ENCODE measurements at regions not wholly inside any gene's neighbourhood (a gene's known extent, or its start where the extent isn't known, plus 50 kb on each side); places are given as distances from the start of the nearest gene placed in this dataset.

GRCh38 chr15:62502451-62502850 lies 337.4 kb upstream of the C2CD4B start (continued):
- no peak for TF ChIP-seq FOXJ3 (CRISPR knock-in tag; IDR thresholded peaks at IDR 0.05; ENCODE audit: borderline replicate concordance)
- TF ChIP-seq JAZF1 (CRISPR knock-in tag; IDR thresholded peaks at IDR 0.05) = no peak
- no peak for TF ChIP-seq EMX1 (CRISPR knock-in tag; IDR thresholded peaks at IDR 0.05)

DNA sequence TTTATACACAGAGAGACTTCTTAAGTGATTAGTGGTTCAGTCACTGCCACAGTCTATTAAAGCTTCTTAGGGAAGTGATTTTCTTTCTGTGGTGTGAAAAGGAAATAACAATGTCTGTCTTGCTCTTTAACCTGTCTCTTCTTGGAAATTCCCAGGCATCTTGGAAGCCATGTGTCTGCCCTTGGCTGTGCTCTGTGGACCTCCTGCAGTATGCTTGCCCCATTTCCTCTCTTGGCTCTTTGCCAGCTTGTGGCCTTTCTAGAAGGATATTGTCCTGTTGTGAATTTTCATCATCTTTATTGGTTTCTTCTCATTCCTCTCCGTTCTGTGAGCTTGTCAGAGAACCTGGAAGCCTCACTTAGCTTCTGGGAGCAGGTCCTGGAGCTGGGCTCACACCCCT lies 338.4 kb upstream of the C2CD4B start:
- peaks cover 39% of the 10 kb centered on the region for H3K4me1 Mint-ChIP-seq
- ATAC-seq (no peak), DNase-seq (ENCODE audit: low spot score) (no peak)
- no peaks in the 10 kb centered on the region for H3K9me3 Mint-ChIP-seq
- H3K4me3 Mint-ChIP-seq = no peak overlapping the region
- TF ChIP-seq IRF1 (CRISPR knock-in tag; IDR thresholded peaks at IDR 0.05) = no peak
- TF ChIP-seq TCF7 (CRISPR knock-in tag; IDR thresholded peaks at IDR 0.05; ENCODE audit: low read depth) = no peak
- no peak for TF ChIP-seq CBFB (CRISPR knock-in tag; IDR thresholded peaks at IDR 0.05; ENCODE audit: low read depth)
- TF ChIP-seq MYBL2 (CRISPR knock-in tag; IDR thresholded peaks at IDR 0.05) = no peak
- TF ChIP-seq ZNF317 (CRISPR knock-in tag; IDR thresholded peaks at IDR 0.05; ENCODE audit: borderline replicate concordance, low read depth) = no peak
- TF ChIP-seq, protein P1, sequence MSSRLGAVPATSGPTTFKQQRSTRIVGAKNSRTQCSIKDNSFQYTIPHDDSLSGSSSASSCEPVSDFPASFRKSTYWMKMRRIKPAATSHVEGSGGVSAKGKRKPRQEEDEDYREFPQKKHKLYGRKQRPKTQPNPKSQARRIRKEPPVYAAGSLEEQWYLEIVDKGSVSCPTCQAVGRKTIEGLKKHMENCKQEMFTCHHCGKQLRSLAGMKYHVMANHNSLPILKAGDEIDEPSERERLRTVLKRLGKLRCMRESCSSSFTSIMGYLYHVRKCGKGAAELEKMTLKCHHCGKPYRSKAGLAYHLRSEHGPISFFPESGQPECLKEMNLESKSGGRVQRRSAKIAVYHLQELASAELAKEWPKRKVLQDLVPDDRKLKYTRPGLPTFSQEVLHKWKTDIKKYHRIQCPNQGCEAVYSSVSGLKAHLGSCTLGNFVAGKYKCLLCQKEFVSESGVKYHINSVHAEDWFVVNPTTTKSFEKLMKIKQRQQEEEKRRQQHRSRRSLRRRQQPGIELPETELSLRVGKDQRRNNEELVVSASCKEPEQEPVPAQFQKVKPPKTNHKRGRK (CRISPR knock-in tag; IDR thresholded peaks at IDR 0.05; ENCODE audit: borderline replicate concordance) = no peak
- no peak for TF ChIP-seq ZNF281 (CRISPR knock-in tag; IDR thresholded peaks at IDR 0.05)
- TF ChIP-seq TEAD1 (CRISPR knock-in tag; IDR thresholded peaks at IDR 0.05) = no peak
- TF ChIP-seq NFYB (CRISPR knock-in tag; conservative IDR thresholded peaks at IDR 0.05; ENCODE audit: low read depth) = no peak
- TF ChIP-seq ZNF263 (CRISPR knock-in tag; IDR thresholded peaks at IDR 0.05; ENCODE audit: low read depth) = no peak
- TF ChIP-seq, protein P2, sequence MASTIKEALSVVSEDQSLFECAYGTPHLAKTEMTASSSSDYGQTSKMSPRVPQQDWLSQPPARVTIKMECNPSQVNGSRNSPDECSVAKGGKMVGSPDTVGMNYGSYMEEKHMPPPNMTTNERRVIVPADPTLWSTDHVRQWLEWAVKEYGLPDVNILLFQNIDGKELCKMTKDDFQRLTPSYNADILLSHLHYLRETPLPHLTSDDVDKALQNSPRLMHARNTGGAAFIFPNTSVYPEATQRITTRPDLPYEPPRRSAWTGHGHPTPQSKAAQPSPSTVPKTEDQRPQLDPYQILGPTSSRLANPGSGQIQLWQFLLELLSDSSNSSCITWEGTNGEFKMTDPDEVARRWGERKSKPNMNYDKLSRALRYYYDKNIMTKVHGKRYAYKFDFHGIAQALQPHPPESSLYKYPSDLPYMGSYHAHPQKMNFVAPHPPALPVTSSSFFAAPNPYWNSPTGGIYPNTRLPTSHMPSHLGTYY (CRISPR knock-in tag; IDR thresholded peaks at IDR 0.05) = no peak
- TF ChIP-seq, protein P3, sequence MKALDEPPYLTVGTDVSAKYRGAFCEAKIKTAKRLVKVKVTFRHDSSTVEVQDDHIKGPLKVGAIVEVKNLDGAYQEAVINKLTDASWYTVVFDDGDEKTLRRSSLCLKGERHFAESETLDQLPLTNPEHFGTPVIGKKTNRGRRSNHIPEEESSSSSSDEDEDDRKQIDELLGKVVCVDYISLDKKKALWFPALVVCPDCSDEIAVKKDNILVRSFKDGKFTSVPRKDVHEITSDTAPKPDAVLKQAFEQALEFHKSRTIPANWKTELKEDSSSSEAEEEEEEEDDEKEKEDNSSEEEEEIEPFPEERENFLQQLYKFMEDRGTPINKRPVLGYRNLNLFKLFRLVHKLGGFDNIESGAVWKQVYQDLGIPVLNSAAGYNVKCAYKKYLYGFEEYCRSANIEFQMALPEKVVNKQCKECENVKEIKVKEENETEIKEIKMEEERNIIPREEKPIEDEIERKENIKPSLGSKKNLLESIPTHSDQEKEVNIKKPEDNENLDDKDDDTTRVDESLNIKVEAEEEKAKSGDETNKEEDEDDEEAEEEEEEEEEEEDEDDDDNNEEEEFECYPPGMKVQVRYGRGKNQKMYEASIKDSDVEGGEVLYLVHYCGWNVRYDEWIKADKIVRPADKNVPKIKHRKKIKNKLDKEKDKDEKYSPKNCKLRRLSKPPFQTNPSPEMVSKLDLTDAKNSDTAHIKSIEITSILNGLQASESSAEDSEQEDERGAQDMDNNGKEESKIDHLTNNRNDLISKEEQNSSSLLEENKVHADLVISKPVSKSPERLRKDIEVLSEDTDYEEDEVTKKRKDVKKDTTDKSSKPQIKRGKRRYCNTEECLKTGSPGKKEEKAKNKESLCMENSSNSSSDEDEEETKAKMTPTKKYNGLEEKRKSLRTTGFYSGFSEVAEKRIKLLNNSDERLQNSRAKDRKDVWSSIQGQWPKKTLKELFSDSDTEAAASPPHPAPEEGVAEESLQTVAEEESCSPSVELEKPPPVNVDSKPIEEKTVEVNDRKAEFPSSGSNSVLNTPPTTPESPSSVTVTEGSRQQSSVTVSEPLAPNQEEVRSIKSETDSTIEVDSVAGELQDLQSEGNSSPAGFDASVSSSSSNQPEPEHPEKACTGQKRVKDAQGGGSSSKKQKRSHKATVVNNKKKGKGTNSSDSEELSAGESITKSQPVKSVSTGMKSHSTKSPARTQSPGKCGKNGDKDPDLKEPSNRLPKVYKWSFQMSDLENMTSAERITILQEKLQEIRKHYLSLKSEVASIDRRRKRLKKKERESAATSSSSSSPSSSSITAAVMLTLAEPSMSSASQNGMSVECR (CRISPR knock-in tag; IDR thresholded peaks at IDR 0.05; ENCODE audit: borderline replicate concordance) = no peak
- no peak for TF ChIP-seq E2F1 (CRISPR knock-in tag; IDR thresholded peaks at IDR 0.05)
- TF ChIP-seq, protein P4, sequence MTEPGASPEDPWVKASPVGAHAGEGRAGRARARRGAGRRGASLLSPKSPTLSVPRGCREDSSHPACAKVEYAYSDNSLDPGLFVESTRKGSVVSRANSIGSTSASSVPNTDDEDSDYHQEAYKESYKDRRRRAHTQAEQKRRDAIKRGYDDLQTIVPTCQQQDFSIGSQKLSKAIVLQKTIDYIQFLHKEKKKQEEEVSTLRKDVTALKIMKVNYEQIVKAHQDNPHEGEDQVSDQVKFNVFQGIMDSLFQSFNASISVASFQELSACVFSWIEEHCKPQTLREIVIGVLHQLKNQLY (CRISPR knock-in tag; IDR thresholded peaks at IDR 0.05) = no peak
- TF ChIP-seq ESRRA (CRISPR knock-in tag; IDR thresholded peaks at IDR 0.05; ENCODE audit: borderline replicate concordance) = no peak
- peak overlapping the region; percentile 18; the same call in 1 of the 2 replicates for H3K27ac Mint-ChIP-seq
- no peaks in the 10 kb centered on the region for H3K27me3 Mint-ChIP-seq (ENCODE audit: low read depth)
- POLR2A ChIA-PET = no interaction called here
- CTCF ChIA-PET = no interaction called here
- H3K36me3 Mint-ChIP-seq = no peaks in the 10 kb centered on the region
